ENCODE measurements at regions not wholly inside any gene's neighbourhood (a gene's known extent, or its start where the extent isn't known, plus 50 kb on each side); places are given as distances from the start of the nearest gene placed in this dataset.

DNA sequence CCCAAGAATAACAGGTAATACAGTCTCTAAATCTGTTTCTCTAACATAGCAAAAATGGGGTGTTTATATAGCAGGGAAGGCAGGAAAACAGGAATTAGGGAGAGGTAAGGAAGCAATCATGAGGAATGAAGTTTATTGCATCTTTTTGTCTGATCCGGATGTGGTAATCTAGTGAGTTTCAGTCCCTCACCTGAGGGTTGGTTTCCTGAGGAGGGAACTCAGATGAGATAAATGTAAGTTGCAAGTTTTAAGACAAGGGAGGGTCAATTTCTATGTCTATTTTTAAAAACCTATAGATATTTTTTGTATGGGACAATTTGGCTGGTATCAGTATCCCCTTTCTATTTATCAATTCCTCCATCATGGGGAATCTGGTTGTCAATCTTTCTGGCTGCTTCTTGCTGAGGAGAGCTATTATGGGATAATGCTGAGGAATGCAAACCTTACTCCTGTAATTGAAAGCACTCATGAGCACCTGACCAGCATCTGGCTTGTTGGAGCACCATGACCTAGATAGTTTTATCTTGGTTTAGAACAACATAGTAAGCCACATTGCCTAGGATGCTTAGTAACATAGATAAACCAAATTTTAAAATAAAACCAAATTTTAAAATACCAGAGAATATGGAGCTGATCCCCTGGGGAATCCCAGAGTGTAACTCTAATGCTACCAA lies 130.1 kb downstream of the ADAM29 start:
- H3K27ac ChIP-seq (ENCODE audit: low read depth in 1 of 2, low read length in 1 of 2): no peak overlapping the region
- H3K4me1 ChIP-seq (ENCODE audit: control insufficient read depth in 5 of 5, insufficient read depth in 5 of 5, low read length in 5 of 5): no peaks in the 10 kb centered on the region
- WGBS, 2 donors: 89 to 93% methylated on average over 1 of the region's 1 CpG
- no peak for DNase-seq
- H3K4me3 ChIP-seq: no peak overlapping the region
- no peak for ATAC-seq (ENCODE audit: insufficient read depth, low FRiP score)
- H3K36me3 ChIP-seq (ENCODE audit: control insufficient read depth in 4 of 4, insufficient read depth in 4 of 4, low read length in 4 of 4): no peaks in the 10 kb centered on the region
- H3K9ac ChIP-seq (ENCODE audit: insufficient read depth in 1 of 2, low read length in 2 of 2): no peak overlapping the region
- H3K9me3 ChIP-seq (ENCODE audit: control insufficient read depth in 4 of 4, insufficient read depth in 3 of 4, low read length in 3 of 4): peaks cover 0 to 2% (median under 1%) of the 10 kb centered on the region in 4 donors
- TF ChIP-seq, protein P1, sequence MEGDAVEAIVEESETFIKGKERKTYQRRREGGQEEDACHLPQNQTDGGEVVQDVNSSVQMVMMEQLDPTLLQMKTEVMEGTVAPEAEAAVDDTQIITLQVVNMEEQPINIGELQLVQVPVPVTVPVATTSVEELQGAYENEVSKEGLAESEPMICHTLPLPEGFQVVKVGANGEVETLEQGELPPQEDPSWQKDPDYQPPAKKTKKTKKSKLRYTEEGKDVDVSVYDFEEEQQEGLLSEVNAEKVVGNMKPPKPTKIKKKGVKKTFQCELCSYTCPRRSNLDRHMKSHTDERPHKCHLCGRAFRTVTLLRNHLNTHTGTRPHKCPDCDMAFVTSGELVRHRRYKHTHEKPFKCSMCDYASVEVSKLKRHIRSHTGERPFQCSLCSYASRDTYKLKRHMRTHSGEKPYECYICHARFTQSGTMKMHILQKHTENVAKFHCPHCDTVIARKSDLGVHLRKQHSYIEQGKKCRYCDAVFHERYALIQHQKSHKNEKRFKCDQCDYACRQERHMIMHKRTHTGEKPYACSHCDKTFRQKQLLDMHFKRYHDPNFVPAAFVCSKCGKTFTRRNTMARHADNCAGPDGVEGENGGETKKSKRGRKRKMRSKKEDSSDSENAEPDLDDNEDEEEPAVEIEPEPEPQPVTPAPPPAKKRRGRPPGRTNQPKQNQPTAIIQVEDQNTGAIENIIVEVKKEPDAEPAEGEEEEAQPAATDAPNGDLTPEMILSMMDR (IDR thresholded peaks at IDR 0.05; ENCODE audit: control extremely low read depth, extremely low read depth): no peak
- H3K27me3 ChIP-seq (ENCODE audit: control insufficient read depth in 3 of 3, insufficient read depth in 3 of 3, low read length in 2 of 3): no peaks in the 10 kb centered on the region

- H3K36me3 ChIP-seq (ENCODE audit: control insufficient read depth in 4 of 4, insufficient read depth in 4 of 4, low read length in 4 of 4): no peaks in the 10 kb centered on the region
- H3K27ac ChIP-seq (ENCODE audit: low read depth in 1 of 2, low read length in 1 of 2): no peak overlapping the region
- H3K4me1 ChIP-seq (ENCODE audit: control insufficient read depth in 5 of 5, insufficient read depth in 5 of 5, low read length in 5 of 5): no peaks in the 10 kb centered on the region
- H3K9me3 ChIP-seq (ENCODE audit: control insufficient read depth in 4 of 4, insufficient read depth in 3 of 4, low read length in 3 of 4): peaks cover 0 to 6% (median 0%) of the 10 kb centered on the region in 4 donors
- ATAC-seq (ENCODE audit: insufficient read depth, low FRiP score): no peak
- no peaks in the 10 kb centered on the region for H3K27me3 ChIP-seq (ENCODE audit: control insufficient read depth in 3 of 3, insufficient read depth in 3 of 3, low read length in 2 of 3)
- WGBS, 2 donors: 77 to 87% methylated on average over 4 of the region's 4 CpGs
- no peak overlapping the region for H3K9ac ChIP-seq (ENCODE audit: insufficient read depth in 1 of 2, low read length in 2 of 2)
- no peak for DNase-seq
- TF ChIP-seq, protein P1 (IDR thresholded peaks at IDR 0.05; ENCODE audit: control extremely low read depth, extremely low read depth): no peak
- no peak overlapping the region for H3K4me3 ChIP-seq
Observed at GRCh38 chr4:175048906-175049305, 130.7 kb downstream of the ADAM29 start.

- Histone ChIP-seq H3K9me3 (ENCODE audit: control insufficient read depth in 4 of 4, insufficient read depth in 3 of 4, low read length in 3 of 4) (peaks cover 0 to 9% (median 0%) of the 10 kb centered on the region in 4 donors), H3K9ac (ENCODE audit: insufficient read depth in 1 of 2, low read length in 2 of 2) (no peak overlapping the region), H3K4me1 (ENCODE audit: control insufficient read depth in 5 of 5, insufficient read depth in 5 of 5, low read length in 5 of 5) (no peaks in the 10 kb centered on the region), H3K27ac (ENCODE audit: low read depth in 1 of 2, low read length in 1 of 2) (no peak overlapping the region), H3K36me3 (ENCODE audit: control insufficient read depth in 4 of 4, insufficient read depth in 4 of 4, low read length in 4 of 4) (no peaks in the 10 kb centered on the region), H3K27me3 (ENCODE audit: control insufficient read depth in 3 of 3, insufficient read depth in 3 of 3, low read length in 2 of 3) (no peaks in the 10 kb centered on the region), H3K4me3 (no peak overlapping the region)
- DNase-seq (no peak), ATAC-seq (ENCODE audit: insufficient read depth, low FRiP score) (no peak)
- WGBS, 2 donors: 43 to 69% methylated on average over 2 of the region's 2 CpGs
- TF ChIP-seq, protein P1 (IDR thresholded peaks at IDR 0.05; ENCODE audit: control extremely low read depth, extremely low read depth): no peak
Observed at GRCh38 chr4:175051974-175052373, 133.8 kb downstream of the ADAM29 start.

DNA sequence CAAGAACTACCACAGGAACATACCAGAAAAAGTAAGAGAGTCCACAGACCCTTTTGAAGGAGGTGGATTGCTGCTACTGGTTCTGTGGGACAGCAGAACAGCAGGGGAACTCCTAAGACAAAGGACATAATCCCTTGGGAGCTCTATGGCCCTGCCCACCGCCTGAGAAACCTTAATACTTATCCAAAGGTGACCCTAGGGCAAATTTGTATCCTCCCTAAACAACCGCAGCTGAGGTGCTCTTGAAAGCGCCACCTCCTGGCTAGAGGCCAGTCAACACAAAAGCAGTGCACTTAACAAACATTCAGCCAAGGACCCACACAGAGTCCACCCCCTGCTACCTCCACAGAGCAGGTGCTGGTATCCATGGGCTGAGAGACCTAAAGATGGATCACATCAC lies 136.8 kb downstream of the ADAM29 start:
- no peak for DNase-seq
- ATAC-seq (ENCODE audit: insufficient read depth, low FRiP score): no peak
- no peak overlapping the region for H3K4me3 ChIP-seq
- no peak overlapping the region for H3K27ac ChIP-seq (ENCODE audit: low read depth in 1 of 2, low read length in 1 of 2)
- H3K9me3 ChIP-seq (ENCODE audit: control insufficient read depth in 4 of 4, insufficient read depth in 3 of 4, low read length in 3 of 4): peaks cover 0 to 9% (median 2%) of the 10 kb centered on the region in 4 donors
- no peaks in the 10 kb centered on the region for H3K27me3 ChIP-seq (ENCODE audit: control insufficient read depth in 3 of 3, insufficient read depth in 3 of 3, low read length in 2 of 3)
- WGBS, 2 donors: 55 to 78% methylated on average over 3 of the region's 3 CpGs
- TF ChIP-seq, protein P1 (IDR thresholded peaks at IDR 0.05; ENCODE audit: control extremely low read depth, extremely low read depth): no peak
- H3K36me3 ChIP-seq (ENCODE audit: control insufficient read depth in 4 of 4, insufficient read depth in 4 of 4, low read length in 4 of 4): no peaks in the 10 kb centered on the region
- H3K9ac ChIP-seq (ENCODE audit: insufficient read depth in 1 of 2, low read length in 2 of 2): no peak overlapping the region
- H3K4me1 ChIP-seq (ENCODE audit: control insufficient read depth in 5 of 5, insufficient read depth in 5 of 5, low read length in 5 of 5): no peaks in the 10 kb centered on the region
